ENCODE measurements at regions not wholly inside any gene's neighbourhood (a gene's known extent, or its start where the extent isn't known, plus 50 kb on each side); places are given as distances from the start of the nearest gene placed in this dataset.

DNA sequence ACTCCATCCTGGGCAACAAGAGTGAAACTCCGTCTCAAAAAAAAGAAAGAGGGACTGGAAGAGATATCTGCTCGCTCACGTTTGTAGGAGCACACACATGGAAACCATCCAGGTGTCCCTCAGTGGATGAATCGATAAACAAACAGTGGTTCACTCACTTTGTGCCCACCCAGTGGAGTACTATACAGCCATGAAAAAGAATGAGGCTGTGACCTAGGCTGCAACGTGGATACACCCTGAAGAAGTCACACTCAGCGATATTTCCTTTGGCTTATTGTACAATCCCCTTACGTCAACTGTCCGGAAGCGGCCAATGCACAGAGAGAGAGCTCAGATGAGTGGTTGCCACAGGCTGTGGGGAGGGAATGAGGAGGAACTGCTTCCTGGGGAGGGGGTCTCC is 82.3 kb upstream of the PPP2R3B start:
- CTCF ChIA-PET (ENCODE audit: partially characterized antibody): no interaction called here
- Histone ChIP-seq H4K20me1 (replicated peaks in 1 of 2; ENCODE audit: control insufficient read depth in 1 of 2, insufficient read depth in 2 of 2, low read length in 2 of 2) (no peaks in the 10 kb centered on the region), H3K4me1 (replicated peaks in 1 of 4; ENCODE audit: control insufficient read depth in 3 of 4, insufficient read depth in 4 of 4, low read length in 3 of 4) (no peaks in the 10 kb centered on the region)

More for the DNA sequence above, 82.3 kb upstream of the PPP2R3B start:
- Histone ChIP-seq H2AFZ (ENCODE audit: low read length) (no peak overlapping the region), H2BK5ac (ENCODE audit: low read depth, low read length) (no peak overlapping the region), H4K91ac (replicated peaks; ENCODE audit: insufficient read length, low read length) (no peak overlapping the region), H3K23me2 (ENCODE audit: low read depth, low read length) (no peaks in the 10 kb centered on the region), H2BK12ac (ENCODE audit: low read depth, low read length) (no peak overlapping the region), H2BK15ac (ENCODE audit: low read length) (no peak overlapping the region), H3K27me3 (replicated peaks in 1 of 4; ENCODE audit: control insufficient read depth in 3 of 4, extremely low read depth in 1 of 4, insufficient read depth in 3 of 4, low read length in 3 of 4) (no peaks in the 10 kb centered on the region), H3K18ac (ENCODE audit: extremely low read depth, low read length) (no peak overlapping the region), H2AK5ac (ENCODE audit: low read depth, low read length) (no peak overlapping the region), H3K4me3 (ENCODE audit: extremely low read depth in 1 of 4, insufficient read depth in 2 of 4, low read depth in 3 of 4, low read length in 4 of 4) (no peak overlapping the region), H3K14ac (ENCODE audit: insufficient read length) (no peak overlapping the region), H3K23ac (ENCODE audit: insufficient read length) (no peak overlapping the region), H3K9ac (replicated peaks in 1 of 4; ENCODE audit: extremely low read depth in 1 of 4, low read depth in 3 of 4, low read length in 3 of 4) (no peak overlapping the region), H2BK20ac (ENCODE audit: low read length) (no peak overlapping the region), H3K79me2 (ENCODE audit: control insufficient read depth in 1 of 2, insufficient read depth in 2 of 2, low read length in 2 of 2) (no peaks in the 10 kb centered on the region), H3K79me1 (ENCODE audit: low read depth, low read length) (no peaks in the 10 kb centered on the region), H2BK120ac (replicated peaks; ENCODE audit: low read depth, low read length) (no peak overlapping the region), H4K5ac (ENCODE audit: insufficient read length, low read depth, low read length) (no peak overlapping the region), H3K4me2 (ENCODE audit: insufficient read depth in 1 of 2, low read depth in 2 of 2, low read length in 2 of 2) (no peak overlapping the region), H3K36me3 (ENCODE audit: control insufficient read depth in 2 of 4, insufficient read depth in 4 of 4, low read length in 3 of 4) (no peaks in the 10 kb centered on the region), H3K9me3 (ENCODE audit: insufficient read depth in 2 of 2, low read depth in 1 of 2, low read length in 1 of 2) (no peaks in the 10 kb centered on the region), H3K27ac (ENCODE audit: low read depth, low read length) (no peak overlapping the region), H3K4ac (replicated peaks; ENCODE audit: insufficient read length, low read depth, low read length) (no peak overlapping the region), H4K8ac (ENCODE audit: extremely low read depth, insufficient read depth, low read length) (no peak overlapping the region), H3K56ac (replicated peaks; ENCODE audit: insufficient read length, low read depth, low read length) (no peak overlapping the region)
- TF ChIP-seq RXRA (IDR thresholded peaks at IDR 0.05; ENCODE audit: insufficient read depth, low read depth, low read length): no peak
- TF ChIP-seq KDM1A (IDR thresholded peaks at IDR 0.05; ENCODE audit: borderline replicate concordance, low read length): peak; percentile 71
- FAIRE-seq (no peak), DNase-seq (ENCODE audit: low read depth in 1 of 2, low spot score in 2 of 2) (no peak)
- 95% methylated on average over 9 of the region's 9 CpGs; no CpG with 5 or more reads in 1 of the 2 experiments for WGBS, 2 experiments (ENCODE audit: extremely low coverage in 1 of 2, insufficient coverage in 1 of 2, insufficient read length in 1 of 2, insufficient replicate concordance in 2 of 2, low coverage in 1 of 2, low lambda C conversion rate in 2 of 2, missing lambda C conversion rate in 1 of 2)
- POLR2A ChIA-PET (ENCODE audit: partially characterized antibody): no interaction called here
